GM12878 (cell line): ENCODE measurements at regions not wholly inside any gene's neighbourhood (a gene's known extent, or its start where the extent isn't known, plus 50 kb on each side); places are given as distances from the start of the nearest gene placed in this dataset.

Source experiments
- ATAC-seq: fragments of 200-7000 bp; cut with Tn5 transposase; 3 replicates; pipeline ENCODE4 v1.9.1; 2020; ENCODE audit warnings: mild to moderate bottlenecking, moderate library complexity
- BruUV-seq: library from RNA; stranded (reverse); fragments of 400-500 nt; replicated peaks from 2 replicates; lab custom pipeline; 2021; lab: Mats Ljungman, UMichigan
- CTCF ChIA-PET: fragments of 300-600 bp; sonication (Branson Sonifier 250); formaldehyde crosslinking; extraction: SDS; loops from one replicate; lab custom pipeline; 2021; ENCODE audit warnings: inconsistent platforms; lab: Yijun Ruan, JAX
- POLR2A ChIA-PET: fragments of 350-600 bp; formaldehyde crosslinking; extraction: SDS; loops from one replicate; lab custom pipeline; 2021; ENCODE audit warnings: inconsistent platforms; lab: Charles Lee
- RAD21 ChIA-PET: fragments of 300-600 bp; sonication (Branson Sonifier 250); formaldehyde crosslinking; loops from one replicate; lab custom pipeline; 2023; ENCODE audit warnings: antibody characterized with exemption; ENCODE audit not compliant: unreplicated experiment; lab: Charles Lee
- SMC1A ChIA-PET: fragments of 300-600 bp; sonication (Branson Sonifier 250); formaldehyde crosslinking; loops from one replicate; lab custom pipeline; 2023; ENCODE audit not compliant: unreplicated experiment, uncharacterized antibody; lab: Charles Lee
- DNase-seq: peaks from one replicate; pipeline ENCODE4 v3.0.0-alpha.2; 2011; ENCODE audit warnings: low read depth, low spot score
- FAIRE-seq: peaks from 3 replicates; lab custom pipeline; 2011; peaks lifted over from hg19 to GRCh38; lab: Jason Lieb, UNC
- H2AFZ ChIP-seq: 2 replicates; pipeline ENCODE4 v1.6.0; 2011; ENCODE audit warnings: low read depth, low read length, control low read depth; ENCODE audit not compliant: control insufficient read depth
- H3K27ac ChIP-seq: 2 replicates; pipeline ENCODE4 v1.5.1; 2011; ENCODE audit warnings: control low read depth; ENCODE audit not compliant: control insufficient read depth, insufficient read depth
- H3K27me3 ChIP-seq, 2 experiments: replicated peaks in 1 of 2; 2 replicates each; pipeline versions ENCODE4 v1.6.0 to v1.6.1; 2011; ENCODE audit warnings: low read length in 1 of 2; ENCODE audit not compliant: control insufficient read depth in 2 of 2, insufficient read depth in 2 of 2
- H3K36me3 ChIP-seq, 2 experiments: 2 replicates each; pipeline ENCODE4 v1.5.1; 2011; ENCODE audit warnings: low read length in 1 of 2; ENCODE audit not compliant: control insufficient read depth in 2 of 2, insufficient read depth in 2 of 2
- H3K4me1 ChIP-seq: 2 replicates; pipeline ENCODE4 v1.6.1; 2011; ENCODE audit warnings: mild to moderate bottlenecking, low read length, moderate library complexity, mixed read lengths; ENCODE audit not compliant: control insufficient read depth, insufficient read depth
- H3K4me2 ChIP-seq: 2 replicates; pipeline ENCODE4 v1.6.0; 2011; ENCODE audit warnings: control low read depth; ENCODE audit not compliant: control insufficient read depth, insufficient read depth
- H3K4me3 ChIP-seq: fragments of 200-600 bp; sonication (generic); 2 replicates; pipeline ENCODE4 v1.5.1; 2016
- H3K79me2 ChIP-seq: 2 replicates; pipeline ENCODE4 v1.6.0; 2011; ENCODE audit warnings: low read length; ENCODE audit not compliant: control insufficient read depth, insufficient read depth
- H3K9ac ChIP-seq: 2 replicates; pipeline ENCODE4 v1.8.0; 2011; ENCODE audit warnings: low read length, control low read depth, mixed read lengths; ENCODE audit not compliant: control insufficient read depth, insufficient read depth
- H3K9me3 ChIP-seq: replicated peaks from 3 replicates; pipeline ENCODE4 v1.5.1; 2011; ENCODE audit warnings: mild to moderate bottlenecking, low read length; ENCODE audit not compliant: control insufficient read depth, insufficient read depth
- H4K20me1 ChIP-seq: 2 replicates; pipeline ENCODE4 v1.6.0; 2011; ENCODE audit not compliant: control insufficient read depth, insufficient read depth
- CBFB ChIP-seq: IDR thresholded peaks from 2 replicates; pipeline ENCODE4 v1.6.1; 2016; ENCODE audit warnings: antibody characterized with exemption, low read depth
- HDAC2 ChIP-seq: fragments of 200-600 bp; sonication (generic); IDR thresholded peaks from 2 replicates; pipeline ENCODE4 v1.6.1; 2017
- MEF2B ChIP-seq: fragments of 450-650 bp; IDR thresholded peaks from 2 replicates; pipeline ENCODE4 v1.6.1; 2018; ENCODE audit warnings: mild to moderate bottlenecking, moderate library complexity; ENCODE audit not compliant: partially characterized antibody, poor library complexity, severe bottlenecking
- MTA2 ChIP-seq: fragments of 450-650 bp; IDR thresholded peaks from 2 replicates; pipeline ENCODE4 v1.6.1; 2016; ENCODE audit warnings: low read depth, mild to moderate bottlenecking, moderate library complexity
- MXI1 ChIP-seq: fragments of 150-350 bp; IDR thresholded peaks from 2 replicates; pipeline ENCODE4 v1.6.1; 2011; ENCODE audit warnings: low read depth, mild to moderate bottlenecking, inconsistent platforms, low read length, improper control_type of control experiment
- RAD21 ChIP-seq: IDR thresholded peaks from 2 replicates; pipeline ENCODE4 v1.6.1; 2011; ENCODE audit warnings: mild to moderate bottlenecking, low read depth, low read length, moderate library complexity; ENCODE audit not compliant: insufficient read depth
- SMC3 ChIP-seq: IDR thresholded peaks from 2 replicates; pipeline ENCODE4 v1.6.1; 2011; ENCODE audit warnings: low read length, improper control_type of control experiment, borderline replicate concordance
- ZNF217 ChIP-seq: fragments of 450-650 bp; IDR thresholded peaks from 2 replicates; pipeline ENCODE4 v1.6.1; 2017; ENCODE audit warnings: antibody characterized with exemption, mild to moderate bottlenecking
- ZNF622 ChIP-seq: fragments of 450-650 bp; IDR thresholded peaks from 2 replicates; pipeline ENCODE4 v1.6.1; 2017; ENCODE audit warnings: mild to moderate bottlenecking, inconsistent platforms
- WGBS: methylation state at CpG from one replicate; pipeline ENCODE4 v1.1.6; 2016; ENCODE audit warnings: low lambda C conversion rate; ENCODE audit not compliant: insufficient replicate concordance, insufficient coverage; ENCODE audit errors: missing lambda C conversion rate; 5-methylcytosine and 5-hydroxymethylcytosine counted together
- in situ Hi-C: fragments of 300-500 bp; cut with MboI; formaldehyde crosslinking; loops from 9 replicates; pipeline ENCODE4 v1.14.3; 2018; ENCODE audit warnings: mixed read lengths
- intact Hi-C: fragments of 100-400 bp; cut with micrococcal nuclease; formaldehyde crosslinking; loops from one replicate; pipeline ENCODE4 v1.14.2; 2022; ENCODE audit not compliant: unreplicated experiment
- TF ChIP-seq, protein P1 (sequence below): fragments of 450-650 bp; formaldehyde crosslinking; IDR thresholded peaks from 2 replicates; pipeline ENCODE4 v1.4.0; 2020; ENCODE audit warnings: mild to moderate bottlenecking, moderate library complexity
- TF ChIP-seq, protein P2 (sequence below): fragments of 450-650 bp; IDR thresholded peaks from 2 replicates; pipeline ENCODE4 v1.6.1; 2017; ENCODE audit warnings: borderline replicate concordance

DNA sequence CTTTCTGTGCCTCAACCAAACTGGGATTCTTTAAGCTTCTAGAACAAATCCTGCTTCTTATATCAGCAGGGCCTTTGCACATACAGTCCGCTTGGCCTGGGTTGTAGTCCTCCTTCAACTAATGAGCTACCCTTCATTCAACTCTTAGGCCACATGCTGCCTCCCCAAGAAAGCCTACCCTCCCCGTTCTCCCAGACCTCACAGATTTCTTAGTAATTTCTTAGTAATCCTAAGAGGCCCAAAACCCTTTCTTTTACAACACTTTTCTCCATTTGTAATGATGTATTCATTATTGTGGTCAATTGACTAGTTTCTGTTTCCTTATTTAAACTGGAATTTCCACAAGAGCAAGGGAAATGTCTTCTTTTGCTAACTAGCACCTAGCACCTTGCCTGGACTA, 233.1 kb downstream of the PPP1R2C start:
- Histone ChIP-seq H3K27me3 (no peaks in the 10 kb centered on the region), H3K4me1 (no peaks in the 10 kb centered on the region), H3K4me2 (no peak overlapping the region), H3K9ac (no peak overlapping the region), H3K36me3 (no peaks in the 10 kb centered on the region), H3K27ac (no peak overlapping the region), H3K79me2 (no peaks in the 10 kb centered on the region), H3K9me3 (no peaks in the 10 kb centered on the region; the same call in 2 of the 3 replicates), H2AFZ (no peak overlapping the region), H4K20me1 (no peaks in the 10 kb centered on the region), H3K4me3 (no peak overlapping the region)
- in situ Hi-C loops (no loop called here), intact Hi-C loops (no loop called here)
- FAIRE-seq (no peak), ATAC-seq (no peak), DNase-seq (no peak)
- ChIA-PET POLR2A (no interaction called here), RAD21 (no interaction called here), SMC1A (no interaction called here), CTCF (no interaction called here)
- no TSS peak for BruUV-seq
- 12% methylated on average over 2 of the region's 2 CpGs for WGBS
- TF ChIP-seq MTA2 = no peak
- TF ChIP-seq SMC3 = no peak
- TF ChIP-seq ZNF217 = no peak
- no peak for TF ChIP-seq MXI1

DNA sequence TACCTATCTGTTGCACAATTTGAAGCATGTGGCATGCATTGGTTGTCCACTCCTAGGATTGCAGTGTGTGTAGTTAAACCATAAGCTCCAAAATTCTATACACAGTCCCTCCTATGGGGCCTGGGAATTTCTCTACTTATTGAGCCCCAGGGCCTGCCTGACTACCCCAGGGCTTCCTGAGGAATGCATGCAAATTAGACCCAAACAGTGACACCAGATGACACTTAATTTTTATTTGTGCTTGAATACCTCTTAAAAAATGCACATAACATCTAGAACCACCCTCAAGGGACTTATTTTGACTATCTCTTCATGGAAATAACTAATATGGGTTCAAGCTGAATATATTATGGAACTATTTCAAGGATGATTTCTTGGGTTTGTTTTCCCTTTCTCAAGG, 236.4 kb downstream of the PPP1R2C start:
- no peak for FAIRE-seq
- Histone ChIP-seq H3K27ac (no peak overlapping the region), H2AFZ (no peak overlapping the region), H3K79me2 (no peaks in the 10 kb centered on the region), H3K4me2 (no peak overlapping the region), H3K4me3 (no peak overlapping the region), H3K36me3 (no peaks in the 10 kb centered on the region), H3K9ac (no peak overlapping the region), H3K9me3 (no peaks in the 10 kb centered on the region; the same call in 2 of the 3 replicates), H4K20me1 (no peaks in the 10 kb centered on the region), H3K27me3 (no peaks in the 10 kb centered on the region), H3K4me1 (no peaks in the 10 kb centered on the region)
- in situ Hi-C loops (no loop called here), intact Hi-C loops (no loop called here)
- ChIA-PET RAD21 (no interaction called here), SMC1A (interaction anchor here (0.6 kb wide), 1 partner anchor 12 kb away, joined by 3 read pairs; no protein-coding TSS in a partner anchor), CTCF (interaction anchor here (0.7 kb wide), 1 partner anchor 853 kb away, joined by 3 read pairs; no protein-coding TSS in a partner anchor), POLR2A (no interaction called here)
- no TSS peak for BruUV-seq
- no peak for ATAC-seq
- TF ChIP-seq HDAC2 (no peak), RAD21 (no peak), MEF2B (no peak), ZNF622 (no peak), CBFB (no peak), MXI1 (no peak)
- TF ChIP-seq, protein P1, sequence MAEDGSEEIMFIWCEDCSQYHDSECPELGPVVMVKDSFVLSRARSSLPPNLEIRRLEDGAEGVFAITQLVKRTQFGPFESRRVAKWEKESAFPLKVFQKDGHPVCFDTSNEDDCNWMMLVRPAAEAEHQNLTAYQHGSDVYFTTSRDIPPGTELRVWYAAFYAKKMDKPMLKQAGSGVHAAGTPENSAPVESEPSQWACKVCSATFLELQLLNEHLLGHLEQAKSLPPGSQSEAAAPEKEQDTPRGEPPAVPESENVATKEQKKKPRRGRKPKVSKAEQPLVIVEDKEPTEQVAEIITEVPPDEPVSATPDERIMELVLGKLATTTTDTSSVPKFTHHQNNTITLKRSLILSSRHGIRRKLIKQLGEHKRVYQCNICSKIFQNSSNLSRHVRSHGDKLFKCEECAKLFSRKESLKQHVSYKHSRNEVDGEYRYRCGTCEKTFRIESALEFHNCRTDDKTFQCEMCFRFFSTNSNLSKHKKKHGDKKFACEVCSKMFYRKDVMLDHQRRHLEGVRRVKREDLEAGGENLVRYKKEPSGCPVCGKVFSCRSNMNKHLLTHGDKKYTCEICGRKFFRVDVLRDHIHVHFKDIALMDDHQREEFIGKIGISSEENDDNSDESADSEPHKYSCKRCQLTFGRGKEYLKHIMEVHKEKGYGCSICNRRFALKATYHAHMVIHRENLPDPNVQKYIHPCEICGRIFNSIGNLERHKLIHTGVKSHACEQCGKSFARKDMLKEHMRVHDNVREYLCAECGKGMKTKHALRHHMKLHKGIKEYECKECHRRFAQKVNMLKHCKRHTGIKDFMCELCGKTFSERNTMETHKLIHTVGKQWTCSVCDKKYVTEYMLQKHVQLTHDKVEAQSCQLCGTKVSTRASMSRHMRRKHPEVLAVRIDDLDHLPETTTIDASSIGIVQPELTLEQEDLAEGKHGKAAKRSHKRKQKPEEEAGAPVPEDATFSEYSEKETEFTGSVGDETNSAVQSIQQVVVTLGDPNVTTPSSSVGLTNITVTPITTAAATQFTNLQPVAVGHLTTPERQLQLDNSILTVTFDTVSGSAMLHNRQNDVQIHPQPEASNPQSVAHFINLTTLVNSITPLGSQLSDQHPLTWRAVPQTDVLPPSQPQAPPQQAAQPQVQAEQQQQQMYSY (CRISPR knock-in tag) = no peak
- TF ChIP-seq, protein P2, sequence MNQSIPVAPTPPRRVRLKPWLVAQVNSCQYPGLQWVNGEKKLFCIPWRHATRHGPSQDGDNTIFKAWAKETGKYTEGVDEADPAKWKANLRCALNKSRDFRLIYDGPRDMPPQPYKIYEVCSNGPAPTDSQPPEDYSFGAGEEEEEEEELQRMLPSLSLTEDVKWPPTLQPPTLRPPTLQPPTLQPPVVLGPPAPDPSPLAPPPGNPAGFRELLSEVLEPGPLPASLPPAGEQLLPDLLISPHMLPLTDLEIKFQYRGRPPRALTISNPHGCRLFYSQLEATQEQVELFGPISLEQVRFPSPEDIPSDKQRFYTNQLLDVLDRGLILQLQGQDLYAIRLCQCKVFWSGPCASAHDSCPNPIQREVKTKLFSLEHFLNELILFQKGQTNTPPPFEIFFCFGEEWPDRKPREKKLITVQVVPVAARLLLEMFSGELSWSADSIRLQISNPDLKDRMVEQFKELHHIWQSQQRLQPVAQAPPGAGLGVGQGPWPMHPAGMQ = no peak
- no peak for DNase-seq
